ENCODE measurements at regions not wholly inside any gene's neighbourhood (a gene's known extent, or its start where the extent isn't known, plus 50 kb on each side); places are given as distances from the start of the nearest gene placed in this dataset.

- dilution Hi-C loops (cut with MboI; ENCODE audit: extremely low pct_ligation_motif_present, low sequenced_read_pairs): no loop called here
- H3K9me3 ChIP-seq (ENCODE audit: control insufficient read depth, low read depth, low read length): no peaks in the 10 kb centered on the region
- no peak overlapping the region for H2AFZ ChIP-seq (ENCODE audit: control insufficient read depth, low read length)
- no peaks in the 10 kb centered on the region for H3K9me1 ChIP-seq (ENCODE audit: control insufficient read depth, extremely low read depth, insufficient read depth, low read length)
- no peaks in the 10 kb centered on the region for H3K36me3 ChIP-seq (ENCODE audit: control insufficient read depth in 2 of 2, extremely low read depth in 1 of 2, insufficient read depth in 2 of 2, low read length in 2 of 2)
- H3K79me2 ChIP-seq (ENCODE audit: control insufficient read depth, insufficient read depth, low read length): no peaks in the 10 kb centered on the region
- DNase-seq (ENCODE audit: low read depth, low spot score) (no peak), FAIRE-seq (no peak)
- H3K9ac ChIP-seq (ENCODE audit: control insufficient read depth, extremely low read depth, insufficient read depth, low read length): no peak overlapping the region
- peaks cover 7% of the 10 kb centered on the region for H3K4me1 ChIP-seq (ENCODE audit: control insufficient read depth, extremely low read depth, insufficient read depth, low read length)
- H4K20me1 ChIP-seq (ENCODE audit: control insufficient read depth, extremely low read depth, insufficient read depth, low read length): no peaks in the 10 kb centered on the region
- H3K4me2 ChIP-seq (ENCODE audit: control insufficient read depth, extremely low read depth, insufficient read depth, low read depth, low read length): no peak overlapping the region
- H3K4me3 ChIP-seq (ENCODE audit: control insufficient read depth in 2 of 3, extremely low read depth in 1 of 3, insufficient read depth in 2 of 3, low read depth in 1 of 3, low read length in 3 of 3): no peak overlapping the region
- no peaks in the 10 kb centered on the region for H3K27me3 ChIP-seq (ENCODE audit: control insufficient read depth, extremely low read depth, insufficient read depth, low read length)
- TF ChIP-seq EZH2 (IDR thresholded peaks at IDR 0.05; ENCODE audit: low read length) (no peak), CTCF (optimal IDR thresholded peaks at IDR 0.05 in 1 of 3, IDR thresholded peaks at IDR 0.05 in 1 of 3, conservative IDR thresholded peaks at IDR 0.05 in 1 of 3; ENCODE audit: extremely low read depth in 1 of 3, insufficient read depth in 2 of 3, low read length in 3 of 3) (no peak)
- H3K27ac ChIP-seq (ENCODE audit: control insufficient read depth, insufficient read depth, low read length): no peak overlapping the region
Observed at GRCh38 chr2:47315475-47315874, 53.6 kb upstream of the EPCAM start.

DNA sequence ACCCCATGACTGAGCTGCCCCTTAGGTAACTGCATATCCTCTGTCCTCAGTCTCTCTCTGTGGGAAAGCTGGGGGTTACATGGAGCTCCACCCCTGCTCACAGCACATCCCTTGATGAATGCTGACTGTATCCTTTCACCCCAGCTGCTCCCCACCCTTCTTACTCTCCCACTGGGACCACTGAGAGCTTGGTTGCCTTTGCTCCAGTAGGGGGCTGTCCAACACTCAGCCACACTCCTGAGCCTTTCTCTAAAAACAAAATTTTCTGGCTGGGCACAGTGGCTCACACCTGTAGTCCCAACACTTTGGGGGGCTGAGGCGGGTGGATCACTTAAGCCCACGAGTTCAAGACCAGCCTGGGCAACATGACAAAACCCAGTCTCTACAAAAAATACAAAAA, 55.4 kb upstream of the EPCAM start:
- Histone ChIP-seq H3K79me2 (ENCODE audit: control insufficient read depth, insufficient read depth, low read length) (no peaks in the 10 kb centered on the region), H3K9ac (ENCODE audit: control insufficient read depth, extremely low read depth, insufficient read depth, low read length) (no peak overlapping the region), H3K27me3 (ENCODE audit: control insufficient read depth, extremely low read depth, insufficient read depth, low read length) (no peaks in the 10 kb centered on the region), H3K4me1 (ENCODE audit: control insufficient read depth, extremely low read depth, insufficient read depth, low read length) (peaks cover 7% of the 10 kb centered on the region), H3K9me3 (ENCODE audit: control insufficient read depth, low read depth, low read length) (no peaks in the 10 kb centered on the region), H4K20me1 (ENCODE audit: control insufficient read depth, extremely low read depth, insufficient read depth, low read length) (no peaks in the 10 kb centered on the region), H2AFZ (ENCODE audit: control insufficient read depth, low read length) (no peak overlapping the region), H3K27ac (ENCODE audit: control insufficient read depth, insufficient read depth, low read length) (no peak overlapping the region), H3K36me3 (ENCODE audit: control insufficient read depth in 2 of 2, extremely low read depth in 1 of 2, insufficient read depth in 2 of 2, low read length in 2 of 2) (no peaks in the 10 kb centered on the region), H3K4me3 (ENCODE audit: control insufficient read depth in 2 of 3, extremely low read depth in 1 of 3, insufficient read depth in 2 of 3, low read depth in 1 of 3, low read length in 3 of 3) (no peak overlapping the region), H3K4me2 (ENCODE audit: control insufficient read depth, extremely low read depth, insufficient read depth, low read depth, low read length) (no peak overlapping the region), H3K9me1 (ENCODE audit: control insufficient read depth, extremely low read depth, insufficient read depth, low read length) (no peaks in the 10 kb centered on the region)
- dilution Hi-C loops (cut with MboI; ENCODE audit: extremely low pct_ligation_motif_present, low sequenced_read_pairs): no loop called here
- TF ChIP-seq EZH2 (IDR thresholded peaks at IDR 0.05; ENCODE audit: low read length): no peak
- no peak for TF ChIP-seq CTCF (optimal IDR thresholded peaks at IDR 0.05 in 1 of 3, IDR thresholded peaks at IDR 0.05 in 1 of 3, conservative IDR thresholded peaks at IDR 0.05 in 1 of 3; ENCODE audit: extremely low read depth in 1 of 3, insufficient read depth in 2 of 3, low read length in 3 of 3)
- FAIRE-seq: no peak
- DNase-seq (ENCODE audit: low read depth, low spot score): no peak
